Renal pelvis (tissue), 1 donor: ENCODE measurements at regions not wholly inside any gene's neighbourhood (a gene's known extent, or its start where the extent isn't known, plus 50 kb on each side); places are given as distances from the start of the nearest gene placed in this dataset.
"Not testable (repeated sequence)": the region's sequence is repeated elsewhere in the genome, so short reads cannot be mapped to it uniquely, and the experiment has no call there.

ENCODE experiments used
- DNase-seq: peaks from one replicate; pipeline ENCODE4 v3.0.0-alpha.2; 2013

- no peak for DNase-seq
These were observed 754.4 kb downstream of the CDH18 start for GRCh38 chr5:19233573-19233972.

- DNase-seq: no peak
These were observed 752.9 kb downstream of the CDH18 start for GRCh38 chr5:19235101-19235584.

- no peak for DNase-seq
These were observed 747.8 kb downstream of the CDH18 start for GRCh38 chr5:19240170-19240569.

DNA sequence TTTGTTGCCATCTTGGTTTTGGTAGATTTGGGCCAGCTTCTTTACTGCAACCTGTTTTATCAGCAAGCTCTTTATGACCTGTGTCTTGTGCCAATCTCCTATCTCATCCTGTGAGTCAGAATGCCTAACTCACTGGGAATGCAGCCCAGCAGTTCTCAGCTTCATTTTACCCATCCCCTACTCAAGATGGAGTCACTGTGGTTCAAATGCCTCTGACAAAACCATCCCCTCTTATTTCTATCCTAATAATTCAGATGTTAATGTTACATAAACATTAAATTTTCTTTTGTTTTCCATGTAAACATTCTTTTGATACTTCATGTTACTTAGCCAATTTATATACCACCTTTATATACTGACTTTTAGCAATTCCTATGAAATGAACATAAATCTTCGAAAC lies 746.3 kb downstream of the CDH18 start:
- no peak for DNase-seq

DNA sequence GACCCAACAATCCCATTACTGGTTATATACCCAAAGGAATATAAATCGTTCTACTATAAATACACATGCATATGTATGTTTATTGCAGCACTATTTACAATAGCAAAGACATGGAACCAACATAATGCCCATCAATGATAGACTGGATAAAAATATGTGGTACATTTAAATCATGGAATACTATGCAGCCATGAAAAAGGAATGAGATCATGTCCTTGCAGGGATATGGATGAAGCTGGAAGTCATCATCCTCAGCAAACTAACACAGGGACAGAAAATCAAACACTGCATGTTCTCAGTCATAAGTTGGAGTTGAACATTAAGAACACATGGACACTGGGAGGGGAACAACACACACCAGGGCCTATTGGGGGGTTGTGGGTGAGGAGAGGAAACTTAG lies 741.8 kb downstream of the CDH18 start:
- not testable (repeated sequence) for DNase-seq

GRCh38 chr5:19247302-19247701 lies 740.7 kb downstream of the CDH18 start:
- no peak for DNase-seq

DNA sequence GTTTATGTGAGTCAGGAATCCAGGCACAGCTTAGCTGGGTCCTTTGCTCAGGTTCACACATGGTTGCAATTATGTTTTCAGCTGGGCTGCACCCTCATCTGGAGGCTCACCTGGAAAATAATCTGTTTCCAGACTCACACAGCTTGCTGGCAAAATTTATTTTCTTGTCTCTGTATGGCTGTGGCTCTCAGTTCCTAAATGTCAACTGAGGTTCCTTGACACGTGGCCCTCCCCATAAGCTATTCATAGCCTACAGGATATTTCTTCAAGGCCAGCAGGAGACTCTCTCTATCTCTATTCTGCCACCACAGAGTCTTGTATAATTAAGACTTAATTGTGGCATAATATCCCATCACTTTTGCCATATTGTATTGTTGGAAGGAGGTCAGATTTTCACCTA lies 732.0 kb downstream of the CDH18 start:
- DNase-seq: no peak

- no peak for DNase-seq
These were observed 729.3 kb downstream of the CDH18 start for GRCh38 chr5:19258686-19259085.

GRCh38 chr5:19261879-19262278 lies 726.1 kb downstream of the CDH18 start:
- DNase-seq: no peak

DNA sequence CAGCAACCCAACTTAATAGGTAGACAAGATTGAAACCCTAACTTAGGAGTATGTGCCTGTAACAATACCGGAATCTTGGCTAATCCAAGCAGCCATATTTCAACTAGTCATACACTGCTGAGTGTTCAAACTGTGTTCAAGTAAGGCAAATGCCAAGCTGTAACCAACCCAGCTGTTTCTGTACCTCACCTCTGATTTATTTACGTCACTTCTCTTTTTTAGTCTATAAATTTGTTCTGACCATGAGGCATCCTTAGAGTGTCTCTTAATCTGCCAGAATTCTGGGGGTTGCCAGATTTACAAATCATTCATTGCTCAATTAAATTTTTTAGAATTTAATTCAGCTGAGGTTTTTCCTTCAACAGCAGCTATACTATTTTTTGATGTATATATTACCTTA lies 723.2 kb downstream of the CDH18 start:
- no peak for DNase-seq

DNA sequence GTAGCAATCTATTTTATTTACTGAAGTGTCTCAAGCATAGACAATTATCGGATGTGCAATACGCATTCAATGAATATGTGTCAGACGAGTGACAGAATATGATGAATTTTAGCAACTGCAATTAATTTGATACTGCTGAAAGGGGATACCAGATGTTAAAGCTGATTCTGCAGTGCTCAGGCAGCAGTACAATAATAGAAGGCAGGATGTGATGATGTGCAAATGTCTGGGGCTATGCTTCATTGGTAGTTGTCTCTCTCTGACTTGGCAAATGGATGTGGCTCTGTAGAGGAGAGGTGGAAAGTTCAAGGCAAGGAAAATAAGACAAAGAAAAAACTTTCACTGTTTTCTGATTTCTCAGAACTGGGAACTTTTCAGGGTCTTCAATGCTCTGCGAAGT lies 721.2 kb downstream of the CDH18 start:
- no peak for DNase-seq

DNA sequence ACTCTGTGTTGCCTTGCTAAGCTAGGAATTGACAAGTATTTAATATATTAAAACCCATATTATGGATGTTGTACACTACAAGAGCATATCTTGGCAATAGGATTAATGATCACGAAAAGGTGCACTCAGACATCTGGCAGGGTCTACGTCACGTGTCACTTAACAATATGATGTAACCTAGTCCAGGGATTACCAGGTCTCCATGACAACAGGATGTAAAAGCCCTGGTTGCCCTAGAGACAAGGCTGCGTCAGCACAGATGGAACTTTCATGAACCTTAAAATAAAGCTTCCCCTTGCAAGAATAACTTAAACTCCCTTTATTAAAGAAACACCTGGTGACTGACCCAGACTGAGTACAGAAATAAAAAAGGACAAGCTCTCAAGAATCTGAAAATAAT lies 717.8 kb downstream of the CDH18 start:
- no peak for DNase-seq

DNA sequence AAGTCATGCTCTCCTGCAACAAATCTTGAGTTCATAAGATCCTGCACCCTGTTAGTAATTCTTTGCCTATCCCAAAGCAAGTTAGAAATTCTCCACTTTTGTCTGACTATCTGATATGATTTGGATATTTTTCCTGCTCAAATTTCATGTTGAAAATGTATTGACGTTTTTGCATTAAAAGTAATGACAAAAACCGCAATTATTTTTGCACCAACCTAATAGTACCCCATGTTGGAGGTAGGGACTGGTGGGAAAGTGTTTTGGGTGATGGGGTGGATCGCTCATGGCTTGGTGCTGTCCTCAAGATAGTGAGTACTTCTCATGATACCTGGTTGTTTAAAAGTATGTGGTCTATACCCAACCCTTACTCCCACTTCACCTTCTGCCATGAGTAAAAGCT lies 713.4 kb downstream of the CDH18 start:
- no peak for DNase-seq

DNA sequence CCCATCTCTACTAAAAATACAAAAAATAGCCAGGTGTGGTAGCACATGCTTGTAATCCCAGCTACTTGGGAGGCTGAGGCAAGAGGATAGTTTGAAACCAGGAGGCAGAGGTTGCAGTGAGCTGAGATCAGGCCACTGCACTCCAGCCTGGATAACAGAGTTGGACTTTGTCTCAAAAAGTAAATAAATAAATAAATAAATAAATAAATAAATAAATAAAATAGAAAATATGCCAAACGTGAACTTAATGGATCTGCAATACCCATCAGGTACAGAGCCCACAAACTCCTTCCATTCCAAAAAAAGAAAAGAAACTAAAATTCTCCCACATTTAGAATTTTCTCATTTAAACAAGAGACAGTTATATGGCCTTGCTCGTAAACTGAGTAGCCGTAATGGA lies 702.7 kb downstream of the CDH18 start:
- DNase-seq: no peak

DNA sequence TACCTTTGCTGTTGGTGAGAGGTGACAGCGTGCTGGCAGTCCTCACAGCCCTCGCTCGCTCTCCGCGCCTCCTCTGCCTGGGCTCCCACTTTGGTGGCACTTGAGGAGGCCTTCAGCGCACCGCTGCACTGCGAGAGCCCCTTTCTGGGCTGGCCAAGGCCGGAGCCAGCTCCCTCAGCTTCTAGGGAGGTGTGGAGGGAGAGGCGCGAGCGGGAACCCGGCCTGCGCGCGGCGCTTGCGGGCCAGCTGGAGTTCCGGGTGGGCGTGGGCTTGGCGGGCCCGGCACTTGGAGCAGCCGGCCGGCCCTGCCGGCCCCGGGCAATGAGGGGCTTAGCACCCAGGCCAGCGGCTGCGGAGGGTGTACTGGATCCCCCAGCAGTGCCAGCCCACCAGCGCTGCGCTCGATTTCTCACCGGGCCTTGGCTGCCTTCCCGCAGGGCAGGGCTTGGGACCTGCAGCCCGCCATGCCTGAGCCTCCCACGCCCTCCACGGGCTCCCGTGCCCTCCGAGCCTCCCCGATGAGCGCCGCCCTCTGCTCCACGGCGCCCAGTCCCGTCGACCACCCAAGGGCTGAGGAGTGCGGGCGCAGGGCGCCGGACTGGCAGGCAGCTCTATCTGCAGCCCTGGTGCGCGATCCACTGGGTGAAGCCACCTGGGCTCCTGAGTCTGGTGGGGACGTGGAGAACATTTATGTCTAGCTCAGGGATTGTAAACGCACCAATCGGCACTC lies 700.3 kb downstream of the CDH18 start:
- DNase-seq: not testable (repeated sequence)

DNA sequence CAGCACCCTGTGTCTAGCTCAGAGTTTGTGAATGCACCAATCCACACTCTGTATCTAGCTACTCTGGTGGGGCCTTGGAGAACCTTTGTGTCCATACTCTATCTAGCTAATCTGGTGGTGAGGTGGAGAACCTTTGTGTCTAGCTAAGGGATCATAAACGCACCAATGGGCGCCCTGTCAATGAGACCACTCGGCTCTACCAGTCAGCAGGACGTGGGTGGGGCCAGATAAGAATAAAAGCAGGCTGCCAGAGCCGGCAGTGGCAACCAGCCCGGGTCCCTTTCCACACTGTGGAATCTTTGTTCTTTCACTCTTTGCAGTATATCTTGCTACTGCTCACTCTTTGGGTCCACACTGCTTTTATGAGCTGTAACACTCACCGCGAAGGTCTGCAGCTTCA lies 699.7 kb downstream of the CDH18 start:
- not testable (repeated sequence) for DNase-seq

- DNase-seq: no peak
These were observed 690.1 kb downstream of the CDH18 start for GRCh38 chr5:19297934-19298333.

GRCh38 chr5:19301271-19301670 lies 686.7 kb downstream of the CDH18 start:
- no peak for DNase-seq

- DNase-seq: no peak
These were observed 673.2 kb downstream of the CDH18 start for GRCh38 chr5:19314840-19315239.

GRCh38 chr5:19319252-19319651 lies 668.7 kb downstream of the CDH18 start:
- DNase-seq: no peak

DNA sequence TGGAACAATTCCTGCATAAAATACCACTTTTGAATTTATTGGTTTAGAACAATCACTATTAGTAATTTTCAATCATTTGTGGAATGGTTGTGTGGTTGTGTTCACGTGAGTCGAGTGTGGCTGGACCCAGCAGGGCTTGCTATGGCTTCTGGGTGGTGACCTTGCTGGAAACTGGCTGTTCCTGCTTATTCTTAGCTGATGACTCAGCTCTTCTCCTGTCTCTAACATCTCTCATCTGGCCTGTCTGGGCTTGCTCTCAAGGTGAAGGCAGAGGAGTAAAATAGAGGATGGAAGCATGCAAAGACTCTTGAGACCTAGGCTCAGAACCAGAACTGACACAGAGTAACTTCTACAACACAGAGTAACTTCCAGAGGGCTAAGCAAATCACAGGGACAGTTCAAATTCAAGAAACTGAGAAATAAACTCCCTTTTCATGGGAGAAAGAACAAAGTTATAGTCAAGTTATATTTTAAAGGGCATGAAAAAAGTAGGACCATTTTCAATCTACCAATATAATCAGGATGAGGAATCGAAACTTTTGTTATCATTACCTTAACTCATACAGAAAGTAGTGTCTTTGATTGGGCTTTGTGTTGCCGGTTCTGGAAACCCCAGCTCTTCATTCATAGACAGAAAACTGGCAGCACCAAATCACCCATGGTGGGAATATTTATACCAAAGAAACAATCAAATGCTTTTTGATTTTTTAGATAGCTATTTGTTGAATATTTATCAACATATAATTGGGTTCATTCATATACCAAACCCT lies 665.1 kb downstream of the CDH18 start:
- no peak for DNase-seq

- DNase-seq: no peak
These were observed 653.7 kb downstream of the CDH18 start for GRCh38 chr5:19334278-19334677.

GRCh38 chr5:19342942-19343341 lies 645.1 kb downstream of the CDH18 start:
- DNase-seq: no peak

DNA sequence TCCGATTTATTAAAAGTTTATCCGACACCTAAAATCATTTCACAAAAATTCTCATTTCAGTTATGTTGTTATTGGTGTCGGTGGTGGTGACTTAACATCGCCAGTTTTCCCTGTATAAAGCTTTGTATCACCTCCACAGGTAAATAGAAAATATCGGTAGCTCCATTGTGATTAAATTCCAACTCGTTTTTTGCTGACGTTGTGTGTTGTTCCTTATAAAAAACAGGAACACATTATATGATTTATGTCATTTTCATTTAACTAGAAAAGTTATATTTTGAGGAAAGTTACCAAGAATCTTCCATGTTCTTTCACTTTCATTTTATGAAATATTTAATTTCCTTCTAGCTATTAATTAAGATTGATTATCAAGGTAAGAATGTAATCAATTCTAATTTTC lies 635.9 kb downstream of the CDH18 start:
- no peak for DNase-seq
